MM.1S (cell line): ENCODE measurements at regions not wholly inside any gene's neighbourhood (a gene's known extent, or its start where the extent isn't known, plus 50 kb on each side); places are given as distances from the start of the nearest gene placed in this dataset.

ENCODE experiments used
- DNase-seq: peaks from one replicate; pipeline ENCODE4 v3.0.0-alpha.2; 2015
- H2AFZ ChIP-seq: fragments of 300-600 bp; sonication (generic); 2 replicates; pipeline ENCODE4 v1.6.0; 2016; ENCODE audit warnings: antibody characterized with exemption, low read length
- H3F3A ChIP-seq: fragments of 300-600 bp; sonication (generic); 2 replicates; pipeline ENCODE4 v1.6.1; 2016; ENCODE audit warnings: mild to moderate bottlenecking, antibody characterized with exemption, low read length, moderate library complexity, mixed read lengths; ENCODE audit not compliant: insufficient read depth
- H3K27ac ChIP-seq: fragments of 300-600 bp; sonication (generic); 2 replicates; pipeline ENCODE4 v1.5.1; 2016; ENCODE audit warnings: mild to moderate bottlenecking, low read length
- H3K27me3 ChIP-seq: fragments of 300-600 bp; sonication (generic); replicated peaks from 2 replicates; pipeline ENCODE4 v1.6.0; 2016; ENCODE audit warnings: low read length; ENCODE audit not compliant: insufficient read depth
- H3K36me3 ChIP-seq: fragments of 300-600 bp; sonication (generic); replicated peaks from 2 replicates; pipeline ENCODE4 v1.6.1; 2016; ENCODE audit warnings: mild to moderate bottlenecking, low read length, mixed read lengths; ENCODE audit not compliant: insufficient read depth
- H3K4me1 ChIP-seq: fragments of 300-600 bp; sonication (generic); 2 replicates; pipeline ENCODE4 v1.6.1; 2016; ENCODE audit warnings: low read length, mixed read lengths
- H3K4me2 ChIP-seq: fragments of 300-600 bp; sonication (generic); 2 replicates; pipeline ENCODE4 v1.6.0; 2016; ENCODE audit warnings: low read depth, low read length
- H3K4me3 ChIP-seq: fragments of 300-600 bp; sonication (generic); 2 replicates; pipeline ENCODE4 v1.5.1; 2016; ENCODE audit warnings: low read length, mixed read lengths
- H3K79me2 ChIP-seq: fragments of 300-600 bp; sonication (generic); 2 replicates; pipeline ENCODE4 v1.6.1; 2016; ENCODE audit warnings: mixed run types, low read length, mixed read lengths
- H3K9ac ChIP-seq: fragments of 300-600 bp; sonication (generic); 2 replicates; pipeline ENCODE4 v1.6.1; 2016; ENCODE audit warnings: low read length, mixed read lengths
- H3K9me2 ChIP-seq: fragments of 300-600 bp; sonication (generic); replicated peaks from 2 replicates; pipeline ENCODE4 v1.6.1; 2016; ENCODE audit warnings: mild to moderate bottlenecking, low read length, mixed read lengths; ENCODE audit not compliant: insufficient read depth
- H3K9me3 ChIP-seq: fragments of 300-600 bp; sonication (generic); replicated peaks from 2 replicates; pipeline ENCODE4 v1.6.1; 2016; ENCODE audit warnings: mild to moderate bottlenecking, low read length, mixed read lengths; ENCODE audit not compliant: insufficient read depth
- H4K20me1 ChIP-seq: fragments of 300-600 bp; sonication (generic); 2 replicates; pipeline ENCODE4 v1.6.1; 2016; ENCODE audit warnings: mild to moderate bottlenecking, low read length, moderate library complexity, mixed read lengths; ENCODE audit not compliant: insufficient read depth
- EZH2 ChIP-seq: fragments of 300-600 bp; sonication (generic); optimal IDR thresholded peaks from 2 replicates; pipeline ENCODE3; 2017; ENCODE audit warnings: low read depth, mild to moderate bottlenecking, antibody characterized with exemption, low read length, mixed read lengths
- EZH2phosphoT487 ChIP-seq: fragments of 300-600 bp; sonication (generic); IDR thresholded peaks from 2 replicates; pipeline ENCODE4 v1.6.1; 2018; ENCODE audit warnings: antibody characterized with exemption, low read length
- TF ChIP-seq, protein P1 (sequence below): fragments of 300-600 bp; sonication (generic); IDR thresholded peaks from 2 replicates; pipeline ENCODE4 v1.5.1; 2016; ENCODE audit warnings: antibody characterized with exemption, low read length, mixed read lengths

DNA sequence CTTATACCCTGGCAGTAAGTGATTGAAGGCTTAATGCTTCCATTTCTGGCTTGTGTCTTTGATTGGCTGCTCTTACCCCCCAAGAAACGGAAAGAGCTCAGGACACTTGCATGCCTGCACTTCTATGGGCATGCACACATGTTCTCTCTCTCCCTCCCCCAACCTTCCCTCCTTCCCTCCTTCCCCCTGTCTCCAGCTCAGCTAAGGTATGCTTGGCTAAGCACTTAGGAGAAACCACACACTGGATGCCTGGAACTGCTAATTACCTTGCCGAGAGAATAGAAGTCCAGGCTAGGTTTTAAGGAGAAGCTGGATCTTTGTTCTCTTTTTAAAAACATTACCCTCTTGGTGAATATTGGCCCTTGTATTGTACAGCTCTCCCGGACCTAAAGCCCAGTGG, 1072.8 kb upstream of the TMEM132C start:
- no peak overlapping the region for H3K27ac ChIP-seq
- no peaks in the 10 kb centered on the region for H3K79me2 ChIP-seq
- no peak for DNase-seq
- no peaks in the 10 kb centered on the region for H3K9me2 ChIP-seq
- no peak overlapping the region for H3K4me2 ChIP-seq
- no peak overlapping the region for H2AFZ ChIP-seq
- no peaks in the 10 kb centered on the region for H3F3A ChIP-seq
- H3K9me3 ChIP-seq, result no peaks in the 10 kb centered on the region
- no peak overlapping the region for H3K4me3 ChIP-seq
- H3K4me1 ChIP-seq, result no peaks in the 10 kb centered on the region
- TF ChIP-seq, protein P1, sequence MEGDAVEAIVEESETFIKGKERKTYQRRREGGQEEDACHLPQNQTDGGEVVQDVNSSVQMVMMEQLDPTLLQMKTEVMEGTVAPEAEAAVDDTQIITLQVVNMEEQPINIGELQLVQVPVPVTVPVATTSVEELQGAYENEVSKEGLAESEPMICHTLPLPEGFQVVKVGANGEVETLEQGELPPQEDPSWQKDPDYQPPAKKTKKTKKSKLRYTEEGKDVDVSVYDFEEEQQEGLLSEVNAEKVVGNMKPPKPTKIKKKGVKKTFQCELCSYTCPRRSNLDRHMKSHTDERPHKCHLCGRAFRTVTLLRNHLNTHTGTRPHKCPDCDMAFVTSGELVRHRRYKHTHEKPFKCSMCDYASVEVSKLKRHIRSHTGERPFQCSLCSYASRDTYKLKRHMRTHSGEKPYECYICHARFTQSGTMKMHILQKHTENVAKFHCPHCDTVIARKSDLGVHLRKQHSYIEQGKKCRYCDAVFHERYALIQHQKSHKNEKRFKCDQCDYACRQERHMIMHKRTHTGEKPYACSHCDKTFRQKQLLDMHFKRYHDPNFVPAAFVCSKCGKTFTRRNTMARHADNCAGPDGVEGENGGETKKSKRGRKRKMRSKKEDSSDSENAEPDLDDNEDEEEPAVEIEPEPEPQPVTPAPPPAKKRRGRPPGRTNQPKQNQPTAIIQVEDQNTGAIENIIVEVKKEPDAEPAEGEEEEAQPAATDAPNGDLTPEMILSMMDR, result no peak
- no peak for TF ChIP-seq EZH2
- no peak for TF ChIP-seq EZH2phosphoT487
- H4K20me1 ChIP-seq, result no peaks in the 10 kb centered on the region
- no peaks in the 10 kb centered on the region for H3K27me3 ChIP-seq
- no peaks in the 10 kb centered on the region for H3K36me3 ChIP-seq
- no peak overlapping the region for H3K9ac ChIP-seq

DNA sequence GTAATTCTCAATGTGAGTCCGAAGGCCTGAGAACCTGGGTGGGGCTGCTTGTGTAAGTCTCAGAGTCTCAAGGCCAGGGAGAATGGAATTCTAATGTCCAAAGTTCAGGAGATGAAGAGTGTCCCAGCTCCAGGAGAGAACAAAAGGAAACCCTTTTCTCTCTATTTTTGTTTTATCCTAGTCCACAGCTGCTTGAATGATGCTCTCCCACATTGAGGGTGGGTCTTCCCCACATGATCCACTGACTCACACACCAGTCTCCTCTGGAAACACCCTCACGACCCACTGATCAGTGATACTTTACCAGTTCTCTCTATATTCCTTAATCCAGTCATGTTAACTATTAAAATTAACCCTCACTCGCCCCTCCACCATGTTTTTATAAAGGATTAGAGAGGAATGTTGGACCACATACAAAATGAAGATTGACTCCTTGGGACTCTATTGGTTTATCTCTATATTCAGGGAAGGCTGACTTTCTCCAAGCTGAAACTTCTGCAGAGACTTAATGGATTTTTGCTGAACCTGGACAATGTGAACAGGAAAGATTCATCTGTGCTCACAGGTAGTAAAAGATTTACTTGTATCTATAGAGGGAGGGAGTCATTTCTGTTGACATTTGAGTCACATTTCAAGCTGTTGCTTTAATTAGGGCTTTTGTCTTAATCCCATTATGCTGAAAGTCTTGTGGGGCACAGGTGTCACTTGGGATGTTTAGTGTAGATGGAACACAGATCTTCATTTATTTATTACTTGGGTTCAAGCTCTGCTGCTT, 1061.0 kb upstream of the TMEM132C start:
- Histone ChIP-seq H3K36me3 (no peaks in the 10 kb centered on the region), H3K4me3 (no peak overlapping the region), H4K20me1 (no peaks in the 10 kb centered on the region), H3K4me1 (no peaks in the 10 kb centered on the region), H3K9me2 (no peaks in the 10 kb centered on the region), H3K4me2 (no peak overlapping the region), H3K9ac (no peak overlapping the region), H3K79me2 (no peaks in the 10 kb centered on the region), H3K9me3 (no peaks in the 10 kb centered on the region), H3K27ac (no peak overlapping the region), H3F3A (no peaks in the 10 kb centered on the region), H2AFZ (no peak overlapping the region), H3K27me3 (no peaks in the 10 kb centered on the region)
- TF ChIP-seq, protein P1, result no peak
- TF ChIP-seq EZH2phosphoT487, result no peak
- TF ChIP-seq EZH2, result no peak
- DNase-seq, result no peak

DNA sequence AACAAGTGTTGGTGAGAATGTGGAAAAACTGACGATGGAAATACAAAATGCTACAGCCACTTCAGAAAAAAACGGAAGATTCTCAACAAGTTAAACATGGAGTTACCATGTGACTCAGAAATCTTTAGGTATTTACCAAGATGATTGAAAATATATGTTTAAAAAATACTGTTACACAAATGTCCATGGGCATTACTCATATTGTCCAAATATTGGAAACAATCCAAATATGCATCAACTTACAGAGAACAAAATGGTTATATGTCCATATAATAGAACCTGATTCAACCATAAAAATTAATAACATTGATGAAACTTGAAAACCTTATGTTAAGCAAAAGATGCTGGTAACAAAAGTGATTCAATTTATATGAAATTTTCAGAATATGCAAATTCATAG, 1057.7 kb upstream of the TMEM132C start:
- Histone ChIP-seq H3K9me2 (no peaks in the 10 kb centered on the region), H3K27me3 (no peaks in the 10 kb centered on the region), H3F3A (no peaks in the 10 kb centered on the region), H2AFZ (no peak overlapping the region), H3K27ac (no peak overlapping the region), H3K4me2 (no peak overlapping the region), H3K9ac (no peak overlapping the region), H3K4me3 (no peak overlapping the region), H3K79me2 (no peaks in the 10 kb centered on the region), H4K20me1 (no peaks in the 10 kb centered on the region), H3K4me1 (no peaks in the 10 kb centered on the region), H3K9me3 (no peaks in the 10 kb centered on the region), H3K36me3 (no peaks in the 10 kb centered on the region)
- DNase-seq, result no peak
- TF ChIP-seq EZH2 (no peak), EZH2phosphoT487 (no peak)
- TF ChIP-seq, protein P1, result no peak
